ENCODE measurements at regions not wholly inside any gene's neighbourhood (a gene's known extent, or its start where the extent isn't known, plus 50 kb on each side); places are given as distances from the start of the nearest gene placed in this dataset.

- ATAC-seq = no peak
- no peaks in the 10 kb centered on the region for H3K9me3 ChIP-seq (ENCODE audit: low read length)
- DNase-seq = no peak
- BruUV-seq (replicated peaks) = no TSS peak
- H3K9ac ChIP-seq (ENCODE audit: low read length) = no peak overlapping the region
- no peaks in the 10 kb centered on the region for H3K9me2 ChIP-seq (replicated peaks; ENCODE audit: low read length)
- H3K4me1 ChIP-seq (ENCODE audit: insufficient read depth, low read length) = peaks cover 34% of the 10 kb centered on the region
- no peaks in the 10 kb centered on the region for H4K20me1 ChIP-seq (ENCODE audit: low read length)
- H3K4me2 ChIP-seq (ENCODE audit: low read length) = no peak overlapping the region
- ChIA-PET CTCF (no interaction called here), POLR2A (ENCODE audit: unreplicated experiment) (no interaction called here)
- H3K4me3 ChIP-seq (ENCODE audit: low read length) = no peak overlapping the region
- TF ChIP-seq CTCF (conservative IDR thresholded peaks at IDR 0.05; ENCODE audit: low read depth, low read length) = no peak
- TF ChIP-seq EZH2 (IDR thresholded peaks at IDR 0.05; ENCODE audit: low read length, unreplicated experiment) = no peak
- TF ChIP-seq EZH2phosphoT487 (IDR thresholded peaks at IDR 0.05; ENCODE audit: borderline replicate concordance, low read length) = no peak
- no peak overlapping the region for H3K27ac ChIP-seq (ENCODE audit: low read length)
- intact Hi-C loops (cut with micrococcal nuclease) = no loop called here
- H3K36me3 ChIP-seq (ENCODE audit: low read depth, low read length) = no peaks in the 10 kb centered on the region
- no peak overlapping the region for H2AFZ ChIP-seq (ENCODE audit: low read length)
- no peaks in the 10 kb centered on the region for H3F3A ChIP-seq (ENCODE audit: low read length, unreplicated experiment)
- H3K79me2 ChIP-seq (ENCODE audit: low read length) = no peaks in the 10 kb centered on the region
- no peaks in the 10 kb centered on the region for H3K27me3 ChIP-seq (ENCODE audit: low read length)
Measured at GRCh38 chr5:57695179-57695578, 212.6 kb upstream of the ACTBL2 start.

- no peak overlapping the region for H3K4me3 ChIP-seq (ENCODE audit: low read length)
- H3K36me3 ChIP-seq (ENCODE audit: low read depth, low read length) = no peaks in the 10 kb centered on the region
- intact Hi-C loops (cut with micrococcal nuclease) = no loop called here
- H3K27ac ChIP-seq (ENCODE audit: low read length) = peak overlapping the region; percentile 92
- no peak for TF ChIP-seq CTCF (conservative IDR thresholded peaks at IDR 0.05; ENCODE audit: low read depth, low read length)
- TF ChIP-seq EZH2phosphoT487 (IDR thresholded peaks at IDR 0.05; ENCODE audit: borderline replicate concordance, low read length) = no peak
- TF ChIP-seq EZH2 (IDR thresholded peaks at IDR 0.05; ENCODE audit: low read length, unreplicated experiment) = no peak
- H3K4me2 ChIP-seq (ENCODE audit: low read length) = peak overlapping the region; percentile 46; the same call in 1 of the 2 replicates
- no peaks in the 10 kb centered on the region for H3F3A ChIP-seq (ENCODE audit: low read length, unreplicated experiment)
- no peaks in the 10 kb centered on the region for H3K9me3 ChIP-seq (ENCODE audit: low read length)
- ChIA-PET CTCF (no interaction called here), POLR2A (ENCODE audit: unreplicated experiment) (no interaction called here)
- H4K20me1 ChIP-seq (ENCODE audit: low read length) = no peaks in the 10 kb centered on the region
- H2AFZ ChIP-seq (ENCODE audit: low read length) = peak overlapping the region; percentile 40; the same call in 1 of the 2 replicates
- DNase-seq = no peak
- peak overlapping the region; percentile 29; the same call in 1 of the 2 replicates for H3K9ac ChIP-seq (ENCODE audit: low read length)
- BruUV-seq (replicated peaks) = no TSS peak
- no peak for ATAC-seq
- no peaks in the 10 kb centered on the region for H3K27me3 ChIP-seq (ENCODE audit: low read length)
- peaks cover 27% of the 10 kb centered on the region for H3K4me1 ChIP-seq (ENCODE audit: insufficient read depth, low read length)
- no peaks in the 10 kb centered on the region for H3K79me2 ChIP-seq (ENCODE audit: low read length)
- H3K9me2 ChIP-seq (replicated peaks; ENCODE audit: low read length) = no peaks in the 10 kb centered on the region
Measured at GRCh38 chr5:57693488-57694305, 211.1 kb upstream of the ACTBL2 start.

Measured in PC-3 (cell line).